HG03175 (cell line): ENCODE measurements at regions not wholly inside any gene's neighbourhood (a gene's known extent, or its start where the extent isn't known, plus 50 kb on each side); places are given as distances from the start of the nearest gene placed in this dataset.
"Not testable (repeated sequence)": the region's sequence is repeated elsewhere in the genome, so short reads cannot be mapped to it uniquely, and the experiment has no call there.

Experiments used
- ATAC-seq: cut with Tn5 transposase; IDR thresholded peaks from one replicate; pipeline ENCODE4 v1.9.1; 2021; ENCODE audit warnings: mild to moderate bottlenecking, moderate library complexity; ENCODE audit not compliant: unreplicated experiment

GRCh38 chr3:178096955-178097354 lies 439.3 kb upstream of the KCNMB2 start:
- no peak for ATAC-seq

DNA sequence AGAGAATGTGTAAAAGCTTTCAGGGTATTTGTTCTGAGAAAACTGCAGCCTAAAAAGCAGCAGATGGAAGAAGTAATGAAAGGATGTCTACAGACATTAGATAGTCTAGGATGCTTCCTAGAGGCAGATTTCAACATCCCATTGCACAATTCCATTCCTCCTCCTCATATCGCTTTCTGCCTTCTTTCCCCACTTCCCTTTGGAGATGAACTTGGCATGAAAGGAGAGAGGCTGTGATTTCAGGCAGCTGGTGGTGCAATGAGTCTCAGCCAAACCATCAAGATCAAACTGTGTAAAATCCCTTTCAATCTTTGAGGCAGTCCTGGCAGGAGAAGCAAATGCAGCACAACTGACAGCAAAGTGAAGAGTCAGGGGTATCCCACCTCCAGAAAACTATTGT lies 438.7 kb upstream of the KCNMB2 start:
- no peak for ATAC-seq

- ATAC-seq = no peak
Measured at GRCh38 chr3:178099274-178099673, 437.0 kb upstream of the KCNMB2 start.

DNA sequence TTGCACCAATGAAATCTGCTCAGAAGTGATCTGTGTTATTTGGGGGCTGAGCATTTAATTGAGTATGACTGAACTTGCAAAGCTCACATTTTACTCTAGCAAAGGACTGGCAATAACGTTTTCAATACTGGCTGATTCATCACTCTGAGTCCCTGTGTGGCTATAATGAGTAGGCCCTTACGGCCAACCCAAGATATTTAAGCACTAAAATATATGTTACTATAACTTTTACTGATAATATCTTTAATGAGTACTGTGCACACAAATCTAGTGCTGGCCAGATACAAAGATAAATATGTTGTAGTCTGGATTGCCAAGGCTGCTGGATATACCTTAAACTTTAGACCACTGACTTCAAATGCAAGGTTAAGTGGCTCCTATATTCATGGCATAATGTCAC lies 436.4 kb upstream of the KCNMB2 start:
- no peak for ATAC-seq

DNA sequence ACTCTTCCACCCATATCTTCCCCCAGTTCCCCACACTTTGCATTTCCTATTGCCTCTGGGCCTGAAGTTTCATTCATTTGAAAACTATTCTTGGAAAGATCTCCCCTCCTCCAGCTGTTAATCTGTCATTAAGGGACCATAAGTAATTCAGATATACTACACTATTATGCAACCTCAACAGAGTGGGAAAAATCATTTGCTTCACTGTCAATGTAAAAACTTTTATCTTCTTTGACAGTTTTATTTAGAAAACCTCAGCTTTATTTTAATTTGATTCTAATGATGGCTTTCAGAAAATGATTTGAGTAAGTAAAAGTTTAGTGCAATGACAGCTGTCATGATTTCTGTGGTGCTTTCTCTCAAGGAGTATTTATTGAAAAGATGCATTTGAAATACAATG lies 435.3 kb upstream of the KCNMB2 start:
- no peak for ATAC-seq

DNA sequence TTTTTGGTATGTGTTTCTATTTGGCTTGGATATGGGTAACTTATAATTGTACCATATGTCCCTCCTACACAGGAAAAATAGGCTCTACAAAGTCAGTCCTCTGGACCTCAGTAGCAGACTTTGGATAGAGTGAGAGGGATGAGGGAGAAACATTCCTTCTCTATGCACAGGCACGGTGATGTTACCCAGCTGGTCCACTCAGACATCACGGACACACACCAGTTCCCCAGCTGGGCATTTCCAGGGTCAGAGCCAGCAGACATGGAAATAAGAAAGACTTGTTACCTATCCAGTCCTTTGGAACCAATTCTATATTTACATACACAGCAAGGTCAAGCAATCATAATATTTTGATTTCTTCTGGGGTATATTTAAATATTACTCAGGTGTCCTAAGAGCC lies 433.1 kb upstream of the KCNMB2 start:
- ATAC-seq = no peak

DNA sequence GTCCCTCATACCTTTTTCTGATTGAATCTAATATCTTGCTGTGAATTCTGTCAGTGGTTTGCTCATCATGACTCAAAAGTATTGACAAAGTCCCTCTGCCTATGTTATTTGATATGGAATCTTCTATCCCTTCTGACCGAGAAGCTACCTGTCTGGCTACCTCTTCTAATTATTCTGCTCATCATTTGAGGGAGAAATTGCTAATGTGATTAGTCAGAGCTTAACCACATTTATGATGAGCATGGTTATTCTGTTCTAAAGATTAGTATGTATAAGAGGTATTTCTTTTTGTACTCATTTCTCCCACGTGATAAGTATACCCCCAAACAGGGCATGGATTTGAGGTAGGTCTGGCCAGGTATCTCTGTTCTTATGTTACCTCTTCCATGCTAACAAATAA lies 428.4 kb upstream of the KCNMB2 start:
- ATAC-seq = no peak

GRCh38 chr3:178109691-178110090 lies 426.5 kb upstream of the KCNMB2 start:
- ATAC-seq = no peak

GRCh38 chr3:178112134-178112533 lies 424.1 kb upstream of the KCNMB2 start:
- ATAC-seq = no peak

- not testable (repeated sequence) for ATAC-seq
Measured at GRCh38 chr3:178112552-178112951, 423.7 kb upstream of the KCNMB2 start.

- ATAC-seq = no peak
Measured at GRCh38 chr3:178117641-178118040, 418.6 kb upstream of the KCNMB2 start.

DNA sequence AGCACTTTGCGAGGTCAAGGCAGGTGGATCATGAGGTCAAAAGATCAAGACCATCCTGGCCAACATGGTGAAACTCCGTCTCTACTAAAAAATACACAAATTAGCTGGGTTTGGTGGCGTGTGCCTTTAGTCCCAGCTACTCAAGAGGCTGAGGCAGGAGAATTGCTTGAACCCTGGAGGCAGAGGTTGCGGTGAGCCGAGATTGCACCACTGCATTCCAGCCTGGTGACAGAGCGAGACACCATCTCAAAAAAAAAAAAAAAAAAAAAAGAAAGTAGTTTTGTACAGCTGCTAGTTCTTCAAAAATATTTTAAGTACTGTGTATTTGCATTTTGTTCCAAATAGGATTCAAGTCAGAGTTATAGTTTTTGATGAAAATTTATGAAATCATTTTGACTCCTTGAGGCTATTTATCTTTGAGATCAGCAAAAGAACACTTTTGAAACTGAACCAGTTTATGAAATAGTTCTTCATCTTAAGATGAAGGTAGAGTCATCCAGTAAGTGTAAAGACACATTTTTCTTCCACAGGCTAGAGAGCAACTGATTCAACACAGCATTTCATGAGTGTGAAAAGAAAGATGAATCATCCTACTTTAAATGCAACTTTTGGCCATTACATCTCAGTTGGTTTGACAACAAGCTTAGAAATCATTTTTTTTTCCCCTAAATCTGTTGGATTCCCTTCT lies 416.5 kb upstream of the KCNMB2 start:
- ATAC-seq = not testable (repeated sequence)

DNA sequence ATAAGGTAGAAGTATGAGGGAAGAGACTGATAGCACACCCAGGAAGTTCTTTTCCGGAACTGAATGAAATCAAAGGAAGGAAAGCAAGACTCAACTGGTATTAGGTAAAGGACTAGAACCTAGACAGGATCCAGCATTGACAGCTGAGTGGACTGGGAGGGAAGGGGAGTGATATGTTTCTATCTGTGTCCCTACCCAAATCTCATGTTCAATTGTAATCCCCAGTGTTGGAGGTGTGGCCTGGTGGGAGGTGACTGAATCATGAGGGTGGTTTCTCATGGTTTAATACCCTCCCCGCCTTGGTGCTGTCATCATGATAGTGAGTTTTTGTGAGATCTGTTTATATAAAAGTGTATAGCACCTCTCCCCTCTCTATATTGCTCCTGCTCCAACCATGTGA lies 415.9 kb upstream of the KCNMB2 start:
- ATAC-seq = no peak

DNA sequence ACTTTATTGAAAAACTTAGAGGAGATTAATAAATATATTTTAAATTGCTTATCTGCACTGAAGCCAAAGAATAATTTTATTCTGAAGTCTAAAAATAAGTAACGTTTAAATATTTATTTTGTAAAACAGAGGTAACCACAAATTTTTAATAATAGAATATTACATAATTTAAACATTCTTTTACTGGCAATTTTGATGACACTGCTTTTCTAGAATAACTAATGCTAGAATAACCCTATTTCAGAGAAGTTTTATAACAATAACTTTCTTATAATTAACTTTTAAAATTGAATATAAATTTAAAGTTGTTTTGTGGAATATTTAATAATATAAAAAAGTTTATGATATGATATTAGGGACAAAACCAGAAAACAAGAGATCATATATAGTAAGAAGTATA lies 409.6 kb upstream of the KCNMB2 start:
- no peak for ATAC-seq

DNA sequence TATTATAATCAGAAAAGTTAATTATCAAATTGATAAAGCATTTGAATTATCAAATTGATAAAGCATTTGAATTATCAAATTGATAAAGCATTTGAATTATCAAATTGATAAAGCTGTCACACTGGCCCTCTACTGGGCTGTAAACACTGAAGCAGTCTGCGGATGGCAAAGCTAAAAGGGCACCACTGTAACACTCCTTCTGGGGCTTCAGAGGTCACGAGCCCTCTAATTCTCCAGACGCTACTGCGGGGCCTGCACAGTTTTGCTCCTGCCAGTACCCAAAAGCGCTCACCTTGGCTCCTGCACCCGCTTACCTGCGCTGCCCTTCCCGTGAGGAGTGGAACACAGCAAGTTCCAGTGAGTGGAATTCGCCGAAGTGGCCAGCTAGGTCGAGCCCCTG lies 409.0 kb upstream of the KCNMB2 start:
- no peak for ATAC-seq

DNA sequence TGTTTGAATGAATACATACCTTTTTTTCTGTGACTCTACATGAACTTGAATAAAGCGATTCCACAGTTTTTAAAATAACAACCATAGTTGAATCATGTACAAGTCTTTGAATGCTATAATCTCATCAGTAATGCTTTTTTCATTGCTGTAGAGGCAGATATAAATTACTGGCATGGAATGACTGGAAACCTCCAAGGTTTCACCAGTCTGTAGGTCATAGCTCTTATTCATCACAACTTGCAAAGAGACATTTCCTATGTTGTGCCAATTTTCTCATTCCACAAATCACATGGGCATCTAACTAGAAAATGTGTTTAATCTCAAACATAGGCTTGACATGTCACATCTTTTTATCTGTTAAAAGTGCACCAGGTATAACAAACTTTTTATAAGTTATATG lies 407.1 kb upstream of the KCNMB2 start:
- ATAC-seq = no peak

- ATAC-seq = no peak
Measured at GRCh38 chr3:178131801-178132200, 404.4 kb upstream of the KCNMB2 start.

GRCh38 chr3:178137206-178137605 lies 399.0 kb upstream of the KCNMB2 start:
- ATAC-seq = no peak

GRCh38 chr3:178137831-178138230 lies 398.4 kb upstream of the KCNMB2 start:
- no peak for ATAC-seq

- ATAC-seq = no peak
Measured at GRCh38 chr3:178139116-178139515, 397.1 kb upstream of the KCNMB2 start.

DNA sequence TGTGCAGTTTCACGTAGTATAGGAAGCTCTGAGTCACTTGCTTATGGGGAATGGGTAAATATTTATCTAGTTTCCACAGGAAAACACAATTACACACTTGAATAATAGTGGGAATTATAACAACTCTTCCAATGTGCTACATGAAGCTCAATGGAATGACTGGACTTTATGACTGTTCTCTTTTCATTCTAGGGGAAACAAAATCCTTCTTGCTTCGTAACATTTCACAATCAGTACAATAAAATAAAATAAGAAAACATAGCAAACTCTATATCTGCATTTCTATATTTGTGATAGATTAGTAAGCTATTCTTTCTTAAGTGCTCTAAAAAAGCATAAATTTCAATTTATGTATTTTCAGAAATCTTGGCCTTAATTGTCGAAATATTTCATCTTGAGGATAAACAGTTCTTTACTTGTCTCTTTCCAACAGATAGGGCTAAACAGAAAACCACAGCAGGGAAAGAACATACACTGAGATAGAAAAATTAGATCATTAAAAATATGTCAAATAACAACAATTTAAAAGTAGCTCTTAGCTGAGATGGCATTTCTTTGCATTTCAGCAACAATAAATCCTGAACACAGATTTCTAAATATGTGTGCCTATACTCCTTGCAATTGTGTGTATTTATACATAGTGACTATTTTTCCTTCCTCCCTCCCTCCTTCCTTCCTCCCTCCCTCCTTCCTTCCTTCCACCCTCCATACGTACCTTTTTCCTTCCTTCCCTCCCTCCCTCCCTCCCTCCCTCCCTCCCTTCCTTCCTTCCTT lies 395.5 kb upstream of the KCNMB2 start:
- ATAC-seq = no peak

- ATAC-seq = not testable (repeated sequence)
Measured at GRCh38 chr3:178141305-178141684, 394.9 kb upstream of the KCNMB2 start.

- no peak for ATAC-seq
Measured at GRCh38 chr3:178146406-178146831, 389.8 kb upstream of the KCNMB2 start.
